ENCODE measurements at regions not wholly inside any gene's neighbourhood (a gene's known extent, or its start where the extent isn't known, plus 50 kb on each side); places are given as distances from the start of the nearest gene placed in this dataset.
"Not testable (repeated sequence)": the region's sequence is repeated elsewhere in the genome, so short reads cannot be mapped to it uniquely, and the experiment has no call there.

DNA sequence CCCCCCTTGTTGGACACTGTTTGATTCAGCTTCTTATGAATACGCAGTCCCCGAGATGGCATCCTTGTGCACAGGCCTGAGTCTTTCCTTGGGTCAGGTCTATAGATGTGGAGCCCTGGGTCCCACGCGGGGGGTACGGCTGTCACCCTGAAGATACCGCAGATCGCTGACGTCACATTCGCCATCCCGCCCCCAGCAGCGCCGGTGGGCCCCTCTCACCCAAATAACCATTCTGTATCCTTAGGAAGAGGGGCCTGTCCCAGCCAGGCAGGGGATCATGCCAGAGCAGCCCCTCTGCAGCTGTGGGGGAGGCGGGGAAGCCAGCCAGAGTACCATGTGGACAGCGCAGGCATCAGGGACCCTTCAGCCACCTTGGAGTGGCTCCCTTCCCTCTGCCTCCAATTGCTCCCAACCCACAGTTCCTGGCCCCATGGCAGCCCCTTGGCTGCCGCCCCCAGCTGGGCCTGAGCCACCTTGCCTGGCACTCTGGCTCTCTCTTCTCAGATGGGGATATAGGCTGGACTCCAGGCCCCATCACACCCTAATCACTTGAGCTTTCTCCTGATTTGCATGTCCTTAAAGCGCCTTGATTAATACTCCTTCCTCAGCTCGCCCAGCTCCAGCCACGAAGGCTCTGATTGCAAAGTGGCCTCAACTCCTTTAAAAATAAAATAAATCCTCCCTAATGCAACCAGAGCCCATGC lies 189.8 kb downstream of the C9orf50 start:
- DNase-seq = no peak

DNA sequence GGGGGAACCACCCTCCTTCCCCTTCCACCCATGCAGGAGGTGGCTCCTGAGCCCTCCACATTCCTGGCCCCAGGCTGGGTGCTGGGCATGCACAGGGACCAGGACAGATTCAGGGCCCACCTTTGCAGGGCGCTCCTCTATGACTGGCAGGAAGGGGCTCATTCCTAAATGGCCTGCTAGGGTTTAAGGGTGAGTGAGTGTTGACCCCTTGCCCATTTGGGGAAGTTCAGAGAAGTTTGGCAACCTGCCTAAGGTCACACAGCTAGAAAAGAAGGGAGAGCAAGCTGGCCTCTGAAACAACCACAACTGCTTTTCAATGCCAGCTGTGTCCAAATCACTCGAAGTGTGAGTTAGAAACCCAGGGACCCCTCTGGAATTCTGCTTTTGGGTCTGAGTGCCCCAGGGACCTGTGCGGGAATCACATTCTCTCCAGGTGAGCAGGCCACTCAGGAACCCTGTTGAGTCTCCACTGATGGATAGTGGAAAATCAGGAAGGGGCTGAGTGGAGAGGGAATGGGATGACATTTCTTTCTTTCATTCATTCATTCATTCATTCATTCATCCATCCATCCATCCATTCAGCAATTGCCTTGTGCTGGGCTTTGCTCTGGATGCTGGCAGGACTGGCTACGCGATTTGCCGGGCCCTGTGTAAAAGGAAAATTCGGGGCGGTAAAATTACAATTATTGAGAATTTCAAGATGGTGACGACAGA lies 191.9 kb downstream of the C9orf50 start:
- DNase-seq = no peak

DNA sequence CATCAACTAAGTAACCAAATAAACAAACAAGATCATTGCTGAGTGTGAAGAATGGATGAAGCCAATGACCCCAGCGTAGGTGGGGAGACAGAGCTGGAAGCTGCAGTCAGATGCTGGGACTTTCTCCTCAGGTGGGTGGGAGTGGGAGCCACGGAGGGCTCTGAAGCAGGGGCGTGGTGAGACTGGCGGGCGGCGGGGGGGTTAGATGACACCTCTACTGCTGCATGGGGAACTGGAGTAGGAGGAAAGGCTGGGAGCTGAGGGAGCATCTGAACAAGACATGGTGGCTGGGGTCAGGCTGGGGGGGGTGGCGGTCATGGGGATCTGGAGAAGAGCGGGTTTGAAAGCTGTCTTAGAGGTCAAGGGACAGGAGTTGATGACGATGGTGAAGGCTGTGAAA lies 193.8 kb downstream of the C9orf50 start:
- no peak for DNase-seq

DNA sequence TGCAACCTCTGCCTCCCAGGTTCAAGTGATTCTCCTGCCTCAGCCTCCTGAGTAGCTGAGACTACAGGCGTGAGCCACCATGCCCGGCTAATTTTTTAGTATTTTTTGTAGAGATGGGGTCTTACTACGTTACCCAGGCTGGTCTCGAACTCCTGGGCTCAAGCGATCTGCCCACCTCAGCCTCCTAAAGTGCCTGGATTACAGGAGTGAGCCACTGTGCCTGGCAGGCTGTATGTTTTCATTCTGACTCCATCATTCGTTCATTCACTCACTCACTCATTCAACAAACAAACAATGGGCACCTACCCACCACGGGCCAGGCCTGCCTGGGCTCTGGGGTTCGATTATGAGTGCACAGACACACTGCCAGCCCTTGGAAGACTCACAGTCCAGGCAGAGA lies 197.1 kb downstream of the C9orf50 start:
- DNase-seq = not testable (repeated sequence)

DNA sequence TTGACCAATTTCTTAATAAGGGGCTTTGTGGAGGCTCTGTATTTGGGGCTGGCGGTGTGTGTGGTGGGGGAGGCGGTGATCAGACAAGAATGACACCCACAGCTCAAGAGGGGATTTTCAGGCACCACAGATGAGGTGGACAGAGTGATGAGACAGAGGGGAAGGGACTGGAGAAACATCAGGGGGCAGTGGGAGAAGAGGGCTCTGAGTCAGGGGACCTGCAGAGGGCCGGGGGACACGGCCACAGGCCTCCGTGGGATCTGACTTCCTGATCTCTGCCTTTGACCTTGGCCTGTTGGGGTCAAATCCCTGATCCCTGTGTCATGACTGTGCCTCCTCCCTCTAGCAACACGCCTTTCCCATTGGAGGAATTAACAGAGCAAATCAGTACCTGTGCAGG lies 197.7 kb downstream of the C9orf50 start:
- no peak for DNase-seq

DNA sequence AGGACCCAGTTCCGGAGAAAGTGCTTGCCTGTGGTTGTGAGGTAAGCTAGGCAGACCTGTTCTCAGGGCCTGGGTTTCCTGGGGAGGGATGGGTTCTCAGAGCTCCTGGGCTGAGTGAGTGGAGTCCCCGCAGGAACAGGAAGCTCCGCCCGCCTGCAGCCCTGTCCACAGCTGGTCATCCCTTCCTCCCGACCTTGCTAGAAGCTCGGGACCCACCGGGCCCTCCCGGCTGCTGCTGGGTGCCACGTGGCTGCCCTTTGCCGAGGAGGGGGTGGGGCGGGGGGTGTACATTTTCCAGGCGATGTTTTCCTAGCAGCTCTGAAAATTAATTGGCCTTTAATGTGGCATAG lies 198.1 kb downstream of the C9orf50 start:
- DNase-seq = no peak

DNA sequence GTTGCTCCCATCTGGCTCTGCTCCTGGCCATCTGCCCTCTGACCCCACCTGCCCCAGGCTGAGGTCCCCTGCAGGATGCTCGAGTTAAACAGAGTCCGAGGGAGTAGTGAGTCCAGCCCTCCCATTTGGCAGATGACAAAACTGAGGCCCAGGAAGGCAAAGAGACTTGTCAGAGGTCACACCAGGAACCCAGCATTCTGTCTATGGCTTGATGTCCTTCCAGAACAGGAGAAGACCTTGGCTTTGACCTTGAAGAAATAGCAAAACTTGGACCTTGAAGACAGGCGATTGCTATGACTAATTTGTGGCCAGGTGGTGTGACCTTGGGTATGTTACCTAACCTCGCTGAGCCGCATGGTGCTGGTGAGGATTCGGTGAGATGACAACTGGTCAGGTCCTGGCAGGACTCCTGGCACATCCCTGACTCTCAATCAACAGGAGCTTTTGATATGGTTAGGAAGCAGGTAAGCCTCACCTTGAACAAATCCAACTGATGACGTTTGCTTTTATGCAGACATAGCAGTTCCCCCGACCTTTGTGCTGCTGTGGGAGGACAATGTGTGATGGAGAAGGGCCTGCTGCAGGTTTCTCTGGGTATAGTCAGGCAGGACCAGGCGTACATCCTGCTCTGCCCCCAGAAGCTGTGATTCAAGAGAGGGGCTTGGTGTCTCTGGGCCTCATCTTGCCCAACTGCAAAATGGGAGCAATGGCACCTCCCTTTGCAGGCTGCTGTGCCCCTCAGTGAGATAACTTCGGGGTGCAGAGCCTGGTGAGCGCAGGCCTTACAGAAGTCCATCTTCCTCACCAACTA lies 198.7 kb downstream of the C9orf50 start:
- DNase-seq = no peak

DNA sequence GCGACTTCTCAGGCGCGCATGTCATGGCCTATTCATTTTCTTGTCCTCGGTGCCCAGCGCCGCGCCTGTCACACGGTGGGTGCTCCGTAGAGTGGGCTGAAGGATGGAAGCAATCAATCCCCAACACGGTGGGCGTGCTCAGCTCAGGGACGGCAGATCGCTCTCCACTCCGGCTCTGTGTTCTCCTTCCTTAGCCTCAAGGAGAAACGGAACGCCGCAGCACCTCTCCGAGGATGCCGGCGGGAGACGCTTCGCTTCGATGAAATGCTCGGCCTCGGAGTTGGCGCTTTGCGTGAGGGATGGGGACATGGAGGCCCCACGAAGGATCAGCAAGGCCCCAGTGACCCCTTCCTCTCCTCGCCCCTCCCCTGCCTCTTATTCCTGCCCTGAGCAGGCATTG lies 199.5 kb downstream of the C9orf50 start:
- DNase-seq = no peak

DNA sequence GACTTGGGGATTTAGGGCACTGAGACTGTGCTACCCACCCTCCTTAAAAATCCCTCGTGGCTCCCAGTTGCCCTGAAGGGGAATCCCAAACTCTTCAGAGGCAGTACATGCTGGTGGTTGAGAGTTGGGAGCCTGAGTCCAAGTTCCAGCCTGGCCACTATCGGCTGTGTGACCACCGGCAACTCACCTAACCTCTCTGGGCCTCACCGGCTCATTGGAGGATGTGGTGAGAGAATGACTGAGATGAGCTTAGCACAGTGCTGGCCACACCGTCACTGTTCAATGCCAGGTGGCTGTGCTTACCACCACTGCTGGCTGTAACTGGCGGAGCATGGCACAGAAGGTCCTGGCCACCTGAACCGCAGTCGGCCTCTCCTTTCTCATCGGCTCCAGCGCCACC lies 200.2 kb downstream of the C9orf50 start:
- no peak for DNase-seq

DNA sequence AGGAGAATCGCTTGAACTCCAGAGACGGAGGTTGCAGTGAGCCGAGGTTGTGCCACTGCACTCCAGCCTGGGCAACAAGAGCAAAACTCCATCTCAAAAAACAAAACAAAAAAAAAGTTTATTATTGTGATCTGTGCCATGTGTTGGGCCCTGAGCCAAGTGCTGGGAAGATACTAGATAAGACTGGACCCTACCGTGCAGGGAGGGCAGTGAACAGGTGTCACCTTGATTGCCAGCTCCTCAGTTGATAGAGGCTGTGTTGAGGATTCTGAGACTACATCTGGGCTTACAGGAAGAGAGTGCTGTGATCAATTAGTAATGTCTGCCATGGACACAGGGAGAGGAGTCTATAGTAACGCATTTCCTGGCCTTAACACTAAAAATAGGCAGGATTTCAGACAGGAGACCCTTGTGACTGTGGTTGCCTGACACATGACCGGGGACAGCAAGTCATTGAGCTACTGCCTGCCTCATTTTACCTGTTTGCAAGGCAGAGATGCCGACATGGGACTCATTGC lies 201.5 kb downstream of the C9orf50 start:
- no peak for DNase-seq

DNA sequence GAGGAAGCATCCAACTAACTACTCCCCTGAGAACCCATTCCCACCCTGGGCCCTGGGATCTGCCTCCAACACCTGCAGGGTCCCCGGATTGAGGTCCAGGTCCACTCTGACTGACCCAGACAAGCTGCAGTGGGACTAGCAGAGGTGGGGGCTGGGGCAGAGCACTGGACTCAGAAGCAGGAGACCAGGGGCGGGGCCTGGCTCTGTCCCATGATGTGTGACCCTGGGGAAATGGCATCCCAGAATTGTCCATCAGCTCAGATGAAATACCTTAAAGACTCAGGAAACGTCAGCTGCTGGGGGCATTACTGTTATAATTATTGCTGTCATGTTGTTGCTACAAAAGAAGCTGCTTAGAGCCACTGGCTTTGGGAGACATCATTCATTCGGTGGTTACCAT lies 202.4 kb downstream of the C9orf50 start:
- DNase-seq = no peak

DNA sequence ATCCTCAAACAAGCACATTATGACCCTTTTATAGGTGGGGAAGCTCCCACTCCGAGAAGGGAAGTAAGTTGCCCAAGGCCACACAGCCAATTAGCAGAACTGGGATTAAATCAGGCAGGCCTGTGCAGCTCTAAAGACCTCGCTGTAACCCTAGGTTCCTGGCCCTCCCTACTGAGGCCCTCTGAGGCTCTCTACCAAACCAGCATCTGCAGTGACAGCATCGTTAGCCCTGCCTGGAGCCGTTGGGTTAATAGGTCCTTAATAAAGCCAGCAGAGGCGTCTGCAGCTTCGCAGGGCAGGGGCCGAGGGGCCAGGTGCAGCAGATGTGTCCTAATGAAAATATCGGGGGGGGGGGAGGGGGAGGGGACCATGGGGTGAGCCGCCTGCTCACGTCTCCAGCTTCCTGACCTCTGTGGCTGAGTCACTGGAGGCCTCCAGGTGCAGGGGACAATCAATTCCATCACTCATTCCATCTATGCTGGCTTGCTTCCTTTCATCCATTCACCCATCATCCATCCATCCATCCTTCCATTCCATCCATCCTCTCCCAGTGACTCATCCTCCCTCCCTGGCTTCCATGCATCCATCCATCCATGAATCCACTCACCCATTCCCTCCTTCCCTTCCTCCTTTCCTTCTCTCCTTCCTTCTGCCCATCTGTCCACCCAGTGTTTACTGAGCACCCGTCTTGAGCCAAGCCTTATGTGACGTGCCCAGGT lies 203.9 kb downstream of the C9orf50 start:
- no peak for DNase-seq

DNA sequence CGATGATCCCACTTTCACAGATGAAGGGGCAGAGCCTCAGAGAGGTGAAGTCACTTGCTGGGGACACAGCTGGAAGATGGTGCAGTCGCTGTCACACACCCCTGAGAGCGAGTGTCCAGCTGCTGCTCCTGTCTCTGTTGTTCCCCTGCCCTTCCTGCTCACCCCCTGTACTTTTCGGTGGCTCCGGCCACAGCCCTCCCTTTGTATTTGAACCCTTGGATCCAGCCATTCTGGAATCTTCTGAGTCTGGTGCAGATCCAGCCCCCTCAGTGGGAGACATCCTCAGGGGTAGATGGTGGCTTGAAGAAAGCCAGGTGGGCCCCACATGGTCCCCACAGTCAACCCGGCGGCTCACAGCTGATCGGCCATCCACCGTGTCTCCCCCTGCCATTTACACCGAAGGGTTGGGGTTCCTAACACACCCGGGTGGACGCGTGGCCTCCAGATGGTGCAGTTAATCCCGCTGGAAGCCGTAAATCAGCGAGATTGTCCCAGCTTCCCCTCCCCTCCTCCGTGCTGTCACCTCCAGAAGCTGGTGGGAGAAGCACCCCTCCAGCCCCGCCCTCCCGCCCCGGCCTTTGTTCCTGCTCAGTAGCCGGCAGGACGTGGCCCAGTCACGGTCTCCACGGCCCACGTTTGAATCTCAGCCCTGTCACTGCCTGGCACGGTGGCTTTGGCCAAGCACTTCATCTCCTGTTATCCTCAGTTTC lies 204.8 kb downstream of the C9orf50 start:
- peak; percentile 61 for DNase-seq

DNA sequence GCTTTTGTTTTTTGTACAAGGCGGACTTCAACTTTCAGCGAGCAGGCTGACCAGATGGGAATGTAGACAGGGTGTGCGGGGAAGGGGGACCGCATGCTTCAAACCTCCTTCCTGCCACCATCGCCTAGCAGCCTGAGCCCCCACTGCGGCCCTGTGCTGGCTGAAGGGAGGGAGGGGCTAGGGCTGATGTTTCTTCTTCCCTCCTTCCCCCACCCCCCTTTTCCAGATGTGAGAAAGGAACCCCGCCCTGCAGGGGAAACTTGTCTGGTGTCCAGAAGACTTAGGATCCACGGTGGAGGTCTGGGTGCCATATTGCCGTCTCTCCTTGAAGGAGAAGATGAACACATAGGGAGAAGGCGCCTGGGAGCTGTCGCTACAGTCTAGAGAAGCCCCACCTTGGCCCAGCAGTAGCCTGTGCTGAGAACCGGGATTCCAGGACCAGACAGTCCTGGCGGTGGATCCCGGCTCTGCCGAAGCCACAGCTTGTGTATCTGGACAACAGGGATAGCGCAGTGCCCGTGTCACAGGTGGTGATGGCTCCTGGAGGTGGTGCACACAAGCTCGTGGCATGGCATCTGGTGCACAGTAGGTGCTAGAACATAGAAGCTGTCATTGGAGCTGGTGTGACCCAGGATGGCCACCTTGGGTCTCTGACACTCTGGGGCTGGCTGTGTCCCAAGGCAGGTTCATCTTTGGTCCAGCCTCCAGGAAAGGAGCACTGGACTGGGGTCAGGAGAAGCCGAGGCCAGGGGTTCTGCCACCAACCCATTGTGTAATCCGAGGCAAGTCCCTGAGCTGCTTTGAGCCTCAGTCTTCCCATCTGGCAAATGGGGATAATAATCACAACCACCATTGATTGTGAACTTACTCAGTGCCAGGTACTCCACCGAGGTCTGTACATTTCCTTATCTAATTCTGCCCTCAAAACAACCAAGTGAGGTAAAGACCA lies 205.6 kb downstream of the C9orf50 start:
- DNase-seq = peak; percentile 79

DNA sequence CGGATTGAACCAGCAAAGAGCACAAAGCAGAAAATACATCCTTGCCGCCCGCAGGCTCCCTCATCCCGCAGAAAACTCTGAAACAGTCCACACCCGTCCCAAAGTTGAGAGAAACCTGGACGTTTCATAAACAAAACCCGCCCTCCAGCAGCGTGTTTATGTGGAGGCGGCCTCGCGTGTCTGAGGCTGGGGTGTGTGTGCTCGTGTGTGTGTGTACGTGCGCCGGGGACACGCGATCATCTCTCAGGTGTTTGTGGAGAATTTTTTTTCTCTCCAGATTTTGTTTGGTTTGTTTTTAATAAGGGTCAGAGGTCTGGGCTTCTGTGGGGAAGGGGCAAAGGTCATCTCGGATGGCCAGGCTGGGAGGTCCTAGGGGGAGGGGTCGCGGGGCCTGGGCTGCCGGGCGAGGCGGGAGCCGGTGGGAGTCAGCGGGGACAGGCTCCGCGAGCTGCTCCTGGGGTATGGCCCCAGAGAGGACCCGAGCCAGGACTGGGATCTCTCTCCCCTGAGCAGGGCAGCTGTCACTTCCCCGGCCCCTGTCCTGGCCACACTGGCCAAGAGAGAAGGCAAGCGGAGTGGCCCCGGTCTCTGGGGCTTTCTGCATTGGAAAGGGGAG lies 206.4 kb downstream of the C9orf50 start:
- DNase-seq = peak; percentile 62

DNA sequence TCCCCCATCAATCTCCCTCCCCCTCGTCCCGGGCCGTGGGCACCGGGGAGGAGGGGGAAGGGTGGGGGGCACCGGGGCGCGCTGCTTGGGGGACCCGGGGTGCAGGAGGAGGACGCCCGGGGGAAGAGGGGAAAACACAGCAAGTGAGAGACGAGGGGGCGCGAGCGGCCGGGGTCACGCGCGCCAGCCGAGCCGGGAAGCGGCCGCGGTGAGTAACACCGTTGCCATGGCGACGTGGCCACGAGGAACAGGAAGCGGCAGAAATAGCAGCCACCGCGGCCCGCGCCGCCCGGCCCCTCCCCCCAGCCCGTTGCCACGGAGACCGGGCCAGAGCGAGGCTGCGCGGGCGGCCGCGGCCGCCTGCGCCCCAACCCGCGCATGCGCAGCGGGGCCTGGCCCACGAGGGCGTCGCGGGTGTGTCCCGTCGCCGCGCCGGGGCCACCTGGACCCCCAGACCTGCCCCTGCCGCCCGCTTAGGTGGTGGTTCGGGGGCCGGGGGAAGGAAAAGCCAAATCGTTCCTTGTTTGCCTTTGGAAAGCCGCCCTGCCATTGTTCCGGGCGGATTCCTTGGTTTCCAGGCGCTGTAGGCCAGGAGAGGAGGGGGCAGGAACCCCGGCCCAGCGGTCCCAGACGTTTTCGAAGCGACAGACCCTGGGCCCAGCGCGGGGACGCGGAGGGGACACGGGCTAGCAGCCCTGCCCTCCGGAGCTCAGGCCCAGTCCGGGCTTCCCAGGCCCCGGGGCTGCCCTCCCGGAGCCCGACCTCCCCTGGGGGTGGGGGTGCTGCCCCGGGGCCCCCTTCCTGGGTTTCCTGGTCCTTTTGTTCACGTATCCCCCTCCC lies 207.1 kb downstream of the C9orf50 start:
- peak; percentile 98 for DNase-seq

DNA sequence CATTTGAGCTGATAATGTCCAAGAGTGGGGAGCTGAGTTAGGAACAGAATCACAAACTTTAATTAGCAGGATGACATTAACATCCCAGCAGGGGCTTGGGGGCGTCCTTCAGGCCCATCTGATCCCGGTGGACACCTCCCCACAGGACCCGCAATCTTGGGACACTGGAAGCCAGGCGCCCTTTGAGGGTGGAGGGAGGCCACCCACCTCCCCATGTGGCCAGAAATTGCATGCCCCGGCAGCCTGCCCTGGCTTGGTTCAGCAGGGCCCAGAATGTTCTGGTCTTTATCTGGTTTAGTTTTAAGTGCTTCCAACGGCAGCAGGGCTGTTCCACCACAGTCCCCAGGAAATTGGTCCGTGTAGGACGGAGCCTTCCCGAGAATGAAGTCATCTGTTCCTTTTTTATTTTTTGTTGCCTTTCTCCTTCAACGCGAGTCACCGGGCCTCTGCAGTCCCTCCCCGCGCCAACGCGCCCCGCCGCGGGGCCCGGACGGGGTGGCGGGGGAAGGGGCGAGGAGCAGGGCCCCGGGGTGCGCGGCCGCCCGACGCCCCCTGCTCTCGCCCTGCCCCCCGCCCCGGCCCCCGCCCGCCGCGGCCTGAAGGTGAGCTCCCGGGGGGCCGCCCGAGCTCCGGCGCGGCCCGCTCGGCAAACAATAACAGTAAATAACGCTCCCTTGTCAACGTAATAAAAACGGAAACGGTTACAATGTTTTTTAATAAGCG lies 207.9 kb downstream of the C9orf50 start:
- DNase-seq = peak; percentile 80

DNA sequence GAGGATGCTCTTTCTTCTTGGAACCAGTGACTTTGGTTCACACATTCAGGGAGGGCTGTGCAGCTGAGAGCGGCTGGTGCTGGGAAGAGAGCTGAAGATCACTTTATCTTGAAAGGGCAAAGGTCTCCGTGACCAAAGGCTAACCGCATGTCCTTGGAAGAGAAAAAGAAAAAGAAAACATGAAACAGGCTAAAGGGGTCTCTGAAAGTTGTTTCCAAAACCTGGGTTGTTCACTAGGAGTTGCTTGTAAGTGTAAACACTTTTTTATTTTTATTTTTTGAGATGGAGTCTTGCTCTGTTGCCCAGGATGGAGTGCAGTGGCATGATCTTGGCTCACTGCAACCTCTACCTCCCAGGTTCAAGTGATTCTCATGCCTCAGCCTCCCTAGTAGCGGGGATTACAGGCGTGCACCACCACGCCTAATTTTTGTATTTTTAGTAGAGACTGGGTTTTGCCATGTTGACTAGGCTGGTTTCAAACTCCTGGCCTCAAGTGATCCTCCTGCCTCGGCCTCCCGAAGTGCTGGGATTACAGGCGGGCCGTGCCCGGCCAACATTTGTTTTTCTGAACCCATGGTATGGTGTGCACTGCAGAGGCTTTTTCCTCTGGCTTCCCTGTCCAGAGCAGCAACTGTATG lies 208.6 kb downstream of the C9orf50 start:
- DNase-seq = not testable (repeated sequence)

Data from left hindlimb (tissue), 1 donor.